ENCODE measurements at regions not wholly inside any gene's neighbourhood (a gene's known extent, or its start where the extent isn't known, plus 50 kb on each side); places are given as distances from the start of the nearest gene placed in this dataset.

- no peak for DNase-seq (ENCODE audit: low read depth in 2 of 2)
- H2AFZ ChIP-seq (ENCODE audit: low read length): no peak overlapping the region
- H3K9me3 ChIP-seq (ENCODE audit: control insufficient read depth, insufficient read depth, low read depth, low read length): no peaks in the 10 kb centered on the region
- no peaks in the 10 kb centered on the region for H3K4me1 ChIP-seq (ENCODE audit: control insufficient read depth, extremely low read depth, insufficient read depth, low read length)
- H3K27ac ChIP-seq (ENCODE audit: insufficient read depth, low read length): no peak overlapping the region
- H3K36me3 ChIP-seq (ENCODE audit: control insufficient read depth, insufficient read depth, low read length): no peaks in the 10 kb centered on the region
- H3K9ac ChIP-seq (ENCODE audit: insufficient read depth, low read length): no peak overlapping the region
- H3K27me3 ChIP-seq (ENCODE audit: control insufficient read depth, insufficient read depth, low read length): no peaks in the 10 kb centered on the region
- no peaks in the 10 kb centered on the region for H3K79me2 ChIP-seq (ENCODE audit: control insufficient read depth, insufficient read depth, low read length)
- TF ChIP-seq, protein P1, sequence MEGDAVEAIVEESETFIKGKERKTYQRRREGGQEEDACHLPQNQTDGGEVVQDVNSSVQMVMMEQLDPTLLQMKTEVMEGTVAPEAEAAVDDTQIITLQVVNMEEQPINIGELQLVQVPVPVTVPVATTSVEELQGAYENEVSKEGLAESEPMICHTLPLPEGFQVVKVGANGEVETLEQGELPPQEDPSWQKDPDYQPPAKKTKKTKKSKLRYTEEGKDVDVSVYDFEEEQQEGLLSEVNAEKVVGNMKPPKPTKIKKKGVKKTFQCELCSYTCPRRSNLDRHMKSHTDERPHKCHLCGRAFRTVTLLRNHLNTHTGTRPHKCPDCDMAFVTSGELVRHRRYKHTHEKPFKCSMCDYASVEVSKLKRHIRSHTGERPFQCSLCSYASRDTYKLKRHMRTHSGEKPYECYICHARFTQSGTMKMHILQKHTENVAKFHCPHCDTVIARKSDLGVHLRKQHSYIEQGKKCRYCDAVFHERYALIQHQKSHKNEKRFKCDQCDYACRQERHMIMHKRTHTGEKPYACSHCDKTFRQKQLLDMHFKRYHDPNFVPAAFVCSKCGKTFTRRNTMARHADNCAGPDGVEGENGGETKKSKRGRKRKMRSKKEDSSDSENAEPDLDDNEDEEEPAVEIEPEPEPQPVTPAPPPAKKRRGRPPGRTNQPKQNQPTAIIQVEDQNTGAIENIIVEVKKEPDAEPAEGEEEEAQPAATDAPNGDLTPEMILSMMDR (conservative IDR thresholded peaks at IDR 0.05 in 1 of 2, IDR thresholded peaks at IDR 0.05 in 1 of 2; ENCODE audit: low read depth in 1 of 2, low read length in 2 of 2): no peak
- TF ChIP-seq EZH2 (IDR thresholded peaks at IDR 0.05; ENCODE audit: low read length, missing control alignments): no peak
- H3K4me3 ChIP-seq (replicated peaks in 1 of 4; ENCODE audit: control extremely low read depth in 1 of 4, insufficient read depth in 1 of 4, low read depth in 3 of 4, low read length in 4 of 4): no peak overlapping the region
- no peaks in the 10 kb centered on the region for H4K20me1 ChIP-seq (ENCODE audit: control insufficient read depth, extremely low read depth, insufficient read depth, low read length)
- H3K4me2 ChIP-seq (ENCODE audit: extremely low read depth, insufficient read depth, low read length): no peak overlapping the region
Measured at GRCh38 chr4:104066533-104066932, 346.7 kb upstream of the TACR3 start.

DNA sequence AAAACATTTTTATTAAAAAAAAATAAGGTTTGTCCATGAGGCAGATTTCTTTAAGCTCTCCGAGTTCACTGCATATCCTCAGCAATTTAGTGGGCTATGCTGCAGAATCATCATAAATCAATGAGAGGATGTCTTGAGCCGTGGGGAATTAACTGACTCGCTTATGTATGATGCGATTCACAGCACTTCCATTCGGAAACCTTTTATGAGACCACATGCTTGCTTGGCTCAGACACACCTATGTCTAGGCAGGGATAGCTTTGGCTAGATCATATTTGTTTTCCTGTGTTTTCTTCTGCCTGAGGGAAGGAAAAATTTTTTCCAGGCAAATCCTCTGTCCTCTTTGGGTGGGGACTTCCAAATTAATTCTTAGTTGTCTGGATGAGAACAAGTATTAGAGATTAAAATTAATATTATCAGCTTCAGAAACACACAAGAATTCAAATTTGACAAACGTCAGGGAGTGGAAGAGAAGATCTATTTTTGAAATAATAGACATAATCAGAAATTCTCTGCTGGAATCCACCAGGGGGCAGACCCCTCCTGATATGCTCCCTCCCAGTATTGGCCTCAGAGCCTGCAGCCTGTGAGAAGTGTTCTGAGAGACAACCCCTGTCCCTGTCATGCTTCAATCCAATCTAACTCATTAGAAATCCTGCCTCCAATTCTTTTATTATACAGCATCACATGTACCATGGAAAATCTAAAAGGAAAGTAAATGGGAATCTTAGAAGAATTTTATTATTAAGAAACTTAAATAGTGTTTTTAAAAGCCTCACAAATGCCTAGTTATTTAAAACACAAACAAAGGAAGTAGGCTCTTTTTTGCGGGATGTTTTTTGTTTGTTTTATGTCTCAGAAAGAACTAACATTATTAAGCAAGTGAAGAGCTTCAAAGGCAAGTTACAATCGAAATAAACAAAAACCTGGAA lies 345.1 kb upstream of the TACR3 start:
- Histone ChIP-seq H3K9ac (ENCODE audit: insufficient read depth, low read length) (no peak overlapping the region), H3K36me3 (ENCODE audit: control insufficient read depth, insufficient read depth, low read length) (no peaks in the 10 kb centered on the region), H2AFZ (ENCODE audit: low read length) (no peak overlapping the region), H4K20me1 (ENCODE audit: control insufficient read depth, extremely low read depth, insufficient read depth, low read length) (no peaks in the 10 kb centered on the region), H3K4me2 (ENCODE audit: extremely low read depth, insufficient read depth, low read length) (no peak overlapping the region), H3K27me3 (ENCODE audit: control insufficient read depth, insufficient read depth, low read length) (no peaks in the 10 kb centered on the region), H3K27ac (ENCODE audit: insufficient read depth, low read length) (no peak overlapping the region), H3K79me2 (ENCODE audit: control insufficient read depth, insufficient read depth, low read length) (no peaks in the 10 kb centered on the region), H3K4me1 (ENCODE audit: control insufficient read depth, extremely low read depth, insufficient read depth, low read length) (no peaks in the 10 kb centered on the region), H3K4me3 (replicated peaks in 1 of 4; ENCODE audit: control extremely low read depth in 1 of 4, insufficient read depth in 1 of 4, low read depth in 3 of 4, low read length in 4 of 4) (no peak overlapping the region), H3K9me3 (ENCODE audit: control insufficient read depth, insufficient read depth, low read depth, low read length) (no peaks in the 10 kb centered on the region)
- peak; percentile 39 to 41 for DNase-seq (ENCODE audit: low read depth in 2 of 2)
- TF ChIP-seq EZH2 (IDR thresholded peaks at IDR 0.05; ENCODE audit: low read length, missing control alignments): no peak
- TF ChIP-seq, protein P1 (conservative IDR thresholded peaks at IDR 0.05 in 1 of 2, IDR thresholded peaks at IDR 0.05 in 1 of 2; ENCODE audit: low read depth in 1 of 2, low read length in 2 of 2): peak; percentile 34 to 49

DNA sequence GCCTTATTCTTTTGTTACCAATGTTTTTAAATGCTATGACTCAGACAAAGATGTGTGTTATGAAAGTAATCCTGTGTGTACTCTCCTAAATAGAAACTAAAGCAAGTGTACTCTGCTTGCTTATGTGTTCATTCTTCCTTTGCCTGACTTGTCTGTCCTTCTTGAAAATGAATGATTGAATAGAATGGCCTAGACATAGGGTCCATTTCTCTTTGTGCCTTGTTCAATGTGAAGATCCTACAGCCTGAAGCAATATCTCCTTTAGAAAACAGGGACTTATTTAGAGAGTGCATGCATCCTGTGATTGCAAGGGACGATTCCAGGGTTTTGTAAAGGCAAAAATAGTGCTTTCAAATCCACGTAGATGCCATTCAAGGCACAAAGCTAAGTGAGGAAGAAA lies 343.6 kb upstream of the TACR3 start:
- no peak overlapping the region for H3K4me2 ChIP-seq (ENCODE audit: extremely low read depth, insufficient read depth, low read length)
- H2AFZ ChIP-seq (ENCODE audit: low read length): no peak overlapping the region
- H3K4me3 ChIP-seq (replicated peaks in 1 of 4; ENCODE audit: control extremely low read depth in 1 of 4, insufficient read depth in 1 of 4, low read depth in 3 of 4, low read length in 4 of 4): no peak overlapping the region
- no peaks in the 10 kb centered on the region for H3K36me3 ChIP-seq (ENCODE audit: control insufficient read depth, insufficient read depth, low read length)
- H3K27me3 ChIP-seq (ENCODE audit: control insufficient read depth, insufficient read depth, low read length): no peaks in the 10 kb centered on the region
- no peaks in the 10 kb centered on the region for H3K9me3 ChIP-seq (ENCODE audit: control insufficient read depth, insufficient read depth, low read depth, low read length)
- H3K9ac ChIP-seq (ENCODE audit: insufficient read depth, low read length): no peak overlapping the region
- no peaks in the 10 kb centered on the region for H4K20me1 ChIP-seq (ENCODE audit: control insufficient read depth, extremely low read depth, insufficient read depth, low read length)
- H3K4me1 ChIP-seq (ENCODE audit: control insufficient read depth, extremely low read depth, insufficient read depth, low read length): no peaks in the 10 kb centered on the region
- TF ChIP-seq, protein P1 (conservative IDR thresholded peaks at IDR 0.05 in 1 of 2, IDR thresholded peaks at IDR 0.05 in 1 of 2; ENCODE audit: low read depth in 1 of 2, low read length in 2 of 2): no peak
- no peak for TF ChIP-seq EZH2 (IDR thresholded peaks at IDR 0.05; ENCODE audit: low read length, missing control alignments)
- no peak for DNase-seq (ENCODE audit: low read depth in 2 of 2)
- no peaks in the 10 kb centered on the region for H3K79me2 ChIP-seq (ENCODE audit: control insufficient read depth, insufficient read depth, low read length)
- no peak overlapping the region for H3K27ac ChIP-seq (ENCODE audit: insufficient read depth, low read length)
